Large intestine (tissue), 3 donors: ENCODE measurements at regions not wholly inside any gene's neighbourhood (a gene's known extent, or its start where the extent isn't known, plus 50 kb on each side); places are given as distances from the start of the nearest gene placed in this dataset.

Source experiments
- DNase-seq, 2 donors: peaks; one replicate each; pipeline versions ENCODE4 v3.0.0 to v3.0.0-alpha.2; 2013
- H3K27ac ChIP-seq: one replicate; pipeline ENCODE4 v1.5.1; 2013; ENCODE audit warnings: low read length
- H3K27me3 ChIP-seq: 2 replicates; pipeline ENCODE4 v1.6.1; 2013; ENCODE audit warnings: low read length; ENCODE audit not compliant: control insufficient read depth, insufficient read depth
- H3K36me3 ChIP-seq: 2 replicates; pipeline ENCODE4 v1.6.1; 2013; ENCODE audit warnings: low read length; ENCODE audit not compliant: control insufficient read depth, insufficient read depth
- H3K4me1 ChIP-seq: one replicate; pipeline ENCODE4 v1.6.1; 2013; ENCODE audit warnings: low read length; ENCODE audit not compliant: control insufficient read depth, insufficient read depth
- H3K4me3 ChIP-seq: one replicate; pipeline ENCODE4 v1.5.1; 2013; ENCODE audit warnings: low read length
- H3K9me3 ChIP-seq: one replicate; pipeline ENCODE4 v1.6.1; 2013; ENCODE audit warnings: mild to moderate bottlenecking, low read depth, low read length, moderate library complexity; ENCODE audit not compliant: control insufficient read depth
- WGBS: methylation state at CpG from one replicate; pipeline ENCODE4 v1.1.5; 2013; ENCODE audit warnings: low lambda C conversion rate; ENCODE audit not compliant: insufficient coverage; 5-methylcytosine and 5-hydroxymethylcytosine counted together

DNA sequence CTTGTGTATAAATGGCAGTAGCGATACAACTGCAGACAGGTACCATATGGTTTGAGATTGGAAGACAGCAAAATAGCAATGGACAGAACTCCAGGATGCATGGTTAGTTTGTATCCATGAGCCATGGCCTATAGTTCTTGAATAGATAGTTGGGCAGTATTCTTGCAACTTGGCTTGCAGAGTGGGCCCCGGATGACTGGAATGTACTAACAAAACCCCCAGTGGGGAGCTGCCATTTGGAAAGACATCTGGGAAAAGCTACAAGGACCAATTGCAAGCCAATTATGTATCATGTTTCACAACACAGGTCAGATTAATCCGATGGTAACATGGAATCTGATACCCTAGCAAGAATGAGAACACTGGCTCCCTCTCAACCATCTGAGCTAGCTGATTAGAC lies 279.6 kb downstream of the RERGL start:
- Histone ChIP-seq H3K4me3 (no peak overlapping the region), H3K27me3 (no peaks in the 10 kb centered on the region), H3K4me1 (no peaks in the 10 kb centered on the region), H3K36me3 (no peaks in the 10 kb centered on the region), H3K27ac (no peak overlapping the region), H3K9me3 (peaks cover 3% of the 10 kb centered on the region)
- WGBS = no CpG with 5 or more reads among the region's 3 CpGs
- no peak for DNase-seq

DNA sequence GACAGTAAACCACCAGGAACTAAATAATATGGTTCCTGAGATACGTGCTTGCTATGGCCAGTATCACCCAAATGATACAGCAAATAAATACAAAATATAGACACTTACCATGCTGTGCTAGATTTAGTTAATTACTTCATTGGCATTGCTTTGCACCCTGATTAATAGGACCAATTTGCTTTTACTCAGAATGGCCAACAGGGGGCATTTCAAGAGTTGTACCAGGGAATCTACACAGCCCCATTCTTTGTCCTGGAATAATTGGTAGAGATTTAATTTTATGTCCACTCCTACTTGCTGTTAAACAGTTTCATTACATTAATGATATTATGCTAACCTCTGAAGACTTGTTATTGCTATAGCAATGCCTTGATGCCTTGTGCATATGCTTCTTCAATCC lies 280.8 kb downstream of the RERGL start:
- DNase-seq = no peak
- WGBS = no CpG with 5 or more reads among the region's 1 CpG
- H3K27me3 ChIP-seq = no peaks in the 10 kb centered on the region

DNA sequence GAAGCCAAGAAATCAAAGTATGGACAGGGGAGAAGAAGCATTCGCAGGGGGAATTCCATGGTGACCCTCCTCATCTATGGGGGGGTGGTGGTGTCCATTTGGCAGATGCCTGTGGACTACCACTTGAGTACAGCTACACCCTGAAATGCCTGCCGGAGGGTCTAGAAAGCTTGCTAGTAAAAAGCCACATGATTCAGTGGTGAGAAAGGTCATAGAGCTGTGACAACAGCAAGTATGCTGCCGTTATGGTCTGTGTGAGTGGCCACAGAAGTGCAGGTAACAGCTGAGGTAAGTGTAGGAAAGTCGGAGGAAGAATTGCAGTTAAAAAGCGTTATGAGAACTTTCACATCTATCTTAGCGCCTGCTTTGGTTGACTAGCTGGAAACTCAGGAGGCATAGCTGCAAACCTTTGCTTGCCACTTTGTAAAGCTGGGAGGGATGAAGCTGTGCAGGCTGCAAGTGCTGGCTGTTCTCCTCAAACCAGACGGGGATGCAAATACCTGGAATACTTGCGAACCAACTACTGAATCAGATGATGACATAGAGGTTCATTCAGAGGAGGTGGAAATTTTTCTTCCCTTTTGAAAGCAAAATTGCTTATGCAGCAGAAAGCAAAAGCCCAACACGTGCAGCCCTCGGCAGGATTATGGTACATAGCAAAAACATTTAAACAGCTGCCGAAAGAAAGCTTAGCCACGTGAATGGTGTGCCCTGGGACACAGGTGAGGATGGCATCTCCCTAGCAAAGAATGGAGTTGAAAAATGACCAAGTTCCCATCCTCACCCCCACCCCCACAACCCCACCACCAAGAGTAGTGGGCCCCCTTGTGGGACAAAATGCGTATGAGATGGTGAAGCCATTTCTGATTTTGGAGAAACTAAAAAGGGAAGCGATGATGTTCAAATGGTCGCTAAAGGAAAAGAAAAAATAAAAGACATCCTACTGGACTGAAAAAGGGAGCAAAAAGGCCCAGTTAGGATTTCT lies 287.0 kb downstream of the RERGL start:
- no peak for DNase-seq
- WGBS = 85% methylated on average over 5 of the region's 15 CpGs

More for the DNA sequence above, 280.8 kb downstream of the RERGL start:
- no peaks in the 10 kb centered on the region for H3K36me3 ChIP-seq
- no peaks in the 10 kb centered on the region for H3K4me1 ChIP-seq
- no peak overlapping the region for H3K4me3 ChIP-seq
- no peak overlapping the region for H3K27ac ChIP-seq
- H3K9me3 ChIP-seq = peaks cover 3% of the 10 kb centered on the region

DNA sequence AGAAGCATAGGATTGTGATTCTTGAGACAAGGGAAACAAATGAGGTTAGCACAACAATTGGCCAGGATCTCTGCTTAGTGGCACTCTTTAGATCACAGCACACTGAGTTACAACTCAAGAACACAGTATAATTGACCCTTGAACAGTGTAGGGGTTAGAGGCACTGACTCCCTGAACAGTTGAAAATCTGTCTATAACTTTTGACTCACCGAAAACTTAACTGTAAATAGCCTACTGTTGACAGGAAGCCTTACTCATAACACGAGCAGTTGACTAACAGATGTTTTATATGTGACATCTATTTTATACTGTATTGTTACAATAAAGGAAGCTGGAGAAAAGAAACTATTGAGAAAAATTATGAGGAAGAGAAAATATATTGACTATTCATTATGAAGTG lies 296.1 kb downstream of the RERGL start:
- Histone ChIP-seq H3K4me1 (no peaks in the 10 kb centered on the region), H3K9me3 (no peaks in the 10 kb centered on the region), H3K27ac (no peak overlapping the region), H3K4me3 (no peak overlapping the region), H3K36me3 (no peaks in the 10 kb centered on the region), H3K27me3 (no peaks in the 10 kb centered on the region)
- no peak for DNase-seq
- WGBS = 78% methylated on average over 1 of the region's 2 CpGs

More for the DNA sequence above, 287.0 kb downstream of the RERGL start:
- H3K9me3 ChIP-seq = no peaks in the 10 kb centered on the region
- H3K27ac ChIP-seq = no peak overlapping the region
- H3K36me3 ChIP-seq = no peaks in the 10 kb centered on the region
- no peaks in the 10 kb centered on the region for H3K4me1 ChIP-seq
- H3K27me3 ChIP-seq = no peaks in the 10 kb centered on the region
- H3K4me3 ChIP-seq = no peak overlapping the region

DNA sequence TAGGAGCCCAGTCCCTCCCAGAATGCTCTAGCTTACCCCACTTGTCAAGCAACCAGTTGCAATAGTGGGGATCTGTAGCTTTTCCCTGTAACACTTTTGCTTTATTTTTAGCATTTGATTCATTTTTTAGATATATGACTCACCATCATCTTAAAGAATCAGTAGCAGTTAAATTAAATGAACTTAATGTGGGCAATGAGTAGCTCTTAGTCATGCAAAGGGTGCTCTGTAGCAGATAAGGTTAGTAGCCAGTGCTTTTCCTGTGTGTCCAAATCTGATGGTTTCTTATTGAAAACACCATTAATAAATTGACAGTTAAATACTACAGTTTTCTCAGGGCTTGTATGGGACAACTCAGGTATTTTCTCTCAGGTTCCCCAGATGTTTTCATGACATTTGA lies 311.8 kb downstream of the RERGL start:
- no peak overlapping the region for H3K4me3 ChIP-seq
- peaks cover 3% of the 10 kb centered on the region for H3K9me3 ChIP-seq
- no peaks in the 10 kb centered on the region for H3K27me3 ChIP-seq
- H3K4me1 ChIP-seq = no peaks in the 10 kb centered on the region
- no peak for DNase-seq
- no peaks in the 10 kb centered on the region for H3K36me3 ChIP-seq
- no peak overlapping the region for H3K27ac ChIP-seq

DNA sequence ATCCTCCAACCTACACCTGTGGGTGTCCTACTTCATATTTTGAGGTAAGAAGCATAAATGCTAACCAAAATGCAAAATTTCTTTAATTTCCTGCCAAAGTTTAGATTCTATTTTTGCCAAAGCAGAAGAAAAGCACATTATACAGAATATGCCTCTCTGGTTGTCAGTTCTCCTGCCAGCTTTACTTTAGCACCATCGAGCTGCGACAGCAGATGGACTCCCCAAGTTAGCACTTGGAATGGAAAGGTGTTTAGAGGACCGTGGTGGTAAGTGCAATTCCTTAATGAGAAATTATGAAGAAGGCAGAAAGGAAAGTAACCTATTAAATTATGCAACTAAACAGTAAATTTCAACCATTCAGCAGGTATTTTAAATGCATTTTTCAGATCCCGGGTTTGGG lies 326.6 kb downstream of the RERGL start:
- H3K36me3 ChIP-seq = no peaks in the 10 kb centered on the region
- H3K9me3 ChIP-seq = no peaks in the 10 kb centered on the region
- no peaks in the 10 kb centered on the region for H3K27me3 ChIP-seq
- no peak overlapping the region for H3K27ac ChIP-seq
- no peak overlapping the region for H3K4me3 ChIP-seq
- WGBS = 83% methylated on average over 1 of the region's 4 CpGs
- DNase-seq = no peak
- no peaks in the 10 kb centered on the region for H3K4me1 ChIP-seq

DNA sequence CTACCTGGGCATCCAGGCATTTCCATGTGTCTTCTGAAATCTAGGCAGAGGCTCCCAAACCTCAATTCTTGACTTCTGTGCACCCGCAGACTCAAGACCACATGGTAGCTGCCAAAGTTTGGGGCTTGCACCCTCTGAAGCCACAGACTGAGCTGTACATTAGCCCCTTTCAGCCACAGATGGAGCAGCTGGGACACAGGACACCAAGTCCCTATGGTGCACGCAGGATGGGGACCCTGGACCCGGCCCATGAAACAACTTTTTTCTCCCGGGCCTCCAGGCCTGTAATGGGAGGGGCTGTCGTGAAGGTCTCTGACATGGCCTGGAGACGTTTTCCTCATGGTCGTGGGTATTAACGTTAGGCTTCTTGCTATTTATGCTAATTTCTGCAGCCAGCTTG lies 330.0 kb downstream of the RERGL start:
- no CpG with 5 or more reads among the region's 8 CpGs for WGBS
- no peaks in the 10 kb centered on the region for H3K27me3 ChIP-seq
- H3K4me3 ChIP-seq = no peak overlapping the region
- DNase-seq = no peak
- H3K9me3 ChIP-seq = no peaks in the 10 kb centered on the region
- no peaks in the 10 kb centered on the region for H3K36me3 ChIP-seq
- H3K4me1 ChIP-seq = no peaks in the 10 kb centered on the region
- H3K27ac ChIP-seq = no peak overlapping the region
